SU-DHL-6 (cell line): ENCODE measurements at regions not wholly inside any gene's neighbourhood (a gene's known extent, or its start where the extent isn't known, plus 50 kb on each side); places are given as distances from the start of the nearest gene placed in this dataset.
"Not testable (repeated sequence)": the region's sequence is repeated elsewhere in the genome, so short reads cannot be mapped to it uniquely, and the experiment has no call there.

Source experiments
- H2AFZ ChIP-seq: fragments of 200-600 bp; sonication (generic); 2 replicates; pipeline ENCODE4 v1.6.1; 2014; ENCODE audit warnings: low read depth, mild to moderate bottlenecking, moderate library complexity, mixed read lengths, antibody characterized with exemption, low read length; ENCODE audit not compliant: severe bottlenecking
- H3F3A ChIP-seq: fragments of 200-600 bp; shearing (Covaris generic); 2 replicates; pipeline ENCODE4 v1.6.0; 2016; ENCODE audit warnings: antibody characterized with exemption, mild to moderate bottlenecking; ENCODE audit not compliant: insufficient read depth
- H3K27ac ChIP-seq: fragments of 200-600 bp; sonication (generic); 2 replicates; pipeline ENCODE4 v1.5.1; 2016; ENCODE audit warnings: low read depth, mild to moderate bottlenecking, low read length, moderate library complexity, mixed read lengths
- H3K27me3 ChIP-seq: fragments of 200-600 bp; sonication (generic), shearing (Covaris generic); 2 replicates; pipeline ENCODE4 v1.6.0; 2014; ENCODE audit warnings: mild to moderate bottlenecking, low read length
- H3K36me3 ChIP-seq: fragments of 200-600 bp; sonication (generic); 2 replicates; pipeline ENCODE4 v1.6.1; 2014; ENCODE audit warnings: mild to moderate bottlenecking, low read length, mixed read lengths
- H3K4me2 ChIP-seq: fragments of 300-600, 200-600 bp; shearing (Covaris generic), sonication (generic); 2 replicates; pipeline ENCODE4 v1.6.0; 2014; ENCODE audit warnings: low read length, low read depth, mild to moderate bottlenecking; ENCODE audit not compliant: poor library complexity, severe bottlenecking
- H3K4me3 ChIP-seq: fragments of 200-600 bp; sonication (generic); 2 replicates; pipeline ENCODE4 v1.5.1; 2014; ENCODE audit warnings: antibody characterized with exemption, low read length, mild to moderate bottlenecking, mixed read lengths; ENCODE audit not compliant: insufficient read depth, poor library complexity, severe bottlenecking
- H3K79me2 ChIP-seq: fragments of 200-600 bp; sonication (generic); 2 replicates; pipeline ENCODE4 v1.6.1; 2014; ENCODE audit warnings: mild to moderate bottlenecking, low read length, moderate library complexity; ENCODE audit not compliant: insufficient read depth
- H3K9ac ChIP-seq: fragments of 200-600 bp; sonication (generic); 2 replicates; pipeline ENCODE4 v1.7.0; 2014; ENCODE audit warnings: mild to moderate bottlenecking, low read length
- H3K9me2 ChIP-seq: fragments of 200-600 bp; sonication (generic); replicated peaks from 2 replicates; pipeline ENCODE4 v1.6.1; 2014; ENCODE audit warnings: low read length; ENCODE audit not compliant: insufficient read depth
- H3K9me3 ChIP-seq: fragments of 200-600 bp; sonication (generic); 2 replicates; pipeline ENCODE4 v1.6.1; 2014; ENCODE audit warnings: low read length, mixed read lengths; ENCODE audit not compliant: insufficient read depth
- H4K20me1 ChIP-seq: fragments of 200-600 bp; sonication (generic); 2 replicates; pipeline ENCODE4 v1.6.1; 2014; ENCODE audit warnings: low read depth, mild to moderate bottlenecking, antibody characterized with exemption, low read length, moderate library complexity, mixed read lengths
- CTCF ChIP-seq: fragments of 200-600 bp; sonication (generic); IDR thresholded peaks from one replicate; pipeline ENCODE4 v1.5.1; 2017; ENCODE audit warnings: antibody characterized with exemption, mild to moderate bottlenecking, low read length, moderate library complexity; ENCODE audit not compliant: insufficient read depth, poor library complexity, severe bottlenecking
- EZH2phosphoT487 ChIP-seq: fragments of 200-600 bp; sonication (generic), shearing (Covaris generic); conservative IDR thresholded peaks from 2 replicates; pipeline ENCODE4 v1.6.1; 2018; ENCODE audit warnings: mild to moderate bottlenecking, antibody characterized with exemption, low read length, moderate library complexity, mixed read lengths

GRCh38 chr7:5121256-5121655 lies 68.8 kb upstream of the WIPI2 start:
- H3K79me2 ChIP-seq, H3K9me2 ChIP-seq, H3K4me2 ChIP-seq, H3K27me3 ChIP-seq, H3F3A ChIP-seq, H3K9ac ChIP-seq, H4K20me1 ChIP-seq, H3K4me3 ChIP-seq, H3K36me3 ChIP-seq, H3K27ac ChIP-seq, H2AFZ ChIP-seq, H3K9me3 ChIP-seq: not testable (repeated sequence)

- not testable (repeated sequence) for H3K27me3 ChIP-seq, H3K9me2 ChIP-seq, H3K4me3 ChIP-seq, H3K27ac ChIP-seq, H3K9ac ChIP-seq, H3K4me2 ChIP-seq, H3F3A ChIP-seq, H2AFZ ChIP-seq, H3K36me3 ChIP-seq, H4K20me1 ChIP-seq, H3K79me2 ChIP-seq, H3K9me3 ChIP-seq
These were observed 58.8 kb upstream of the WIPI2 start for GRCh38 chr7:5131238-5131637.

- H4K20me1 ChIP-seq: no peaks in the 10 kb centered on the region
- H3K4me2 ChIP-seq: no peak overlapping the region
- H3K9me3 ChIP-seq: no peaks in the 10 kb centered on the region
- no peaks in the 10 kb centered on the region for H3K9me2 ChIP-seq
- H3F3A ChIP-seq: no peaks in the 10 kb centered on the region
- no peaks in the 10 kb centered on the region for H3K79me2 ChIP-seq
- H3K27ac ChIP-seq: no peak overlapping the region
- no peak for TF ChIP-seq EZH2phosphoT487
- TF ChIP-seq CTCF: no peak
- no peak overlapping the region for H3K9ac ChIP-seq
- H3K4me3 ChIP-seq: no peak overlapping the region
- no peak overlapping the region for H2AFZ ChIP-seq
- H3K27me3 ChIP-seq: no peaks in the 10 kb centered on the region
- H3K36me3 ChIP-seq: no peaks in the 10 kb centered on the region
These were observed 57.5 kb upstream of the WIPI2 start for GRCh38 chr7:5132539-5132938.

- Histone ChIP-seq H3K4me3 (no peak overlapping the region), H3K27me3 (no peaks in the 10 kb centered on the region), H3K4me2 (no peak overlapping the region), H3K9ac (no peak overlapping the region), H4K20me1 (no peaks in the 10 kb centered on the region), H3K9me3 (no peaks in the 10 kb centered on the region), H3K9me2 (no peaks in the 10 kb centered on the region), H2AFZ (no peak overlapping the region), H3K79me2 (no peaks in the 10 kb centered on the region), H3K27ac (no peak overlapping the region), H3F3A (no peaks in the 10 kb centered on the region), H3K36me3 (no peaks in the 10 kb centered on the region)
- TF ChIP-seq EZH2phosphoT487: no peak
- TF ChIP-seq CTCF: peak; percentile 54
These were observed 50.0 kb upstream of the WIPI2 start for GRCh38 chr7:5139998-5140397.
